ENCODE measurements at regions not wholly inside any gene's neighbourhood (a gene's known extent, or its start where the extent isn't known, plus 50 kb on each side); places are given as distances from the start of the nearest gene placed in this dataset.

DNA sequence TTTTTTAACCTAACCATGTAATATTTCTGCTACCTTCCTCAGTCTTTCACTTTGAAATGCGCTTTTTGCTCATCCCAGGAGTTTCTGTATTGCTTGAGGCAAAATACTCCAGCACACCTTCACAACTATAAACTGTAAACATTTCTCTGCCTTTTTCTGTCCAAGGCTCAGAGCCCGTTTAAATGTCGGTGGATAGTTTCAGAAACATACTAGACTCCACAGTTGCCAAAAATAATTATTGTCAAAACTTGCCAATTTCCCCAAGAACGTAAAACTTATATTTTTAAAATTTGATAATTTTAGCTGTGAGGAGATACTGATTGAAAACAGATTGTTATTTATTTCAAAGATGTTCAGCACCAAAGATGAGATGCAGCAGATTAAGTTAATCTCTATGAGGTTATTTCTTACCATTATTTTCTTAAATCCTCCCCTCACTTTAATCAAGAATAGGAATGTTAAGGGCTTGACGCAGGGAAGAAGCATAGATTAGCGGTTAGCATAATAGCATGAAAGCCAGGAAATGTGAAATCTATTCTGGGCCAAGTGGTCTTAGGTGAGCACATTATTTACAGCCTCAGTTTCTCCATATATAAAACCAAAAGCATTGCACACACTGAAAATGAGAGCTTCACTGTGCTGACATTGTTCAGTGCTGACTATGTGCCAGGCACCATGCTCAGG is 91.5 kb upstream of the ESRRG start:
- no peak for DNase-seq (ENCODE audit: low read depth)

DNA sequence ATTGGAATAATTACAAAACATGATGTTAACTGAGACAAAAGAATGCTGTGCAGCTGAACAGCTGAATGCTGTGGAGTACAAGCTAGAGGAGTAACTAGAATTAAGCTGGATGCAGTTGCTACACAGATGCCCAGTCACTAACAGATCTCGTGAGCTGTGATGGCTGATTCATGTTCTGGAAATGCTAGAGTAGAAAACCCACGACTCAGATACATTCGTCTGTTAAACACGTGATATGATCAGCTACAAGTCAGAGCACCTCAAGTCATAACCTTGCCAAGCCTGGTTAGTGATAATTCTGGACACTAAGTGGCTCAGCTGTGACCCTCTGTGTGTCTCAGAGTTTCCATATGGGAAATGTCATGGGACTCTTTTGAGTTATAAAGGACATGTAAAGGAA is 89.7 kb upstream of the ESRRG start:
- DNase-seq (ENCODE audit: low read depth): peak; percentile 1

DNA sequence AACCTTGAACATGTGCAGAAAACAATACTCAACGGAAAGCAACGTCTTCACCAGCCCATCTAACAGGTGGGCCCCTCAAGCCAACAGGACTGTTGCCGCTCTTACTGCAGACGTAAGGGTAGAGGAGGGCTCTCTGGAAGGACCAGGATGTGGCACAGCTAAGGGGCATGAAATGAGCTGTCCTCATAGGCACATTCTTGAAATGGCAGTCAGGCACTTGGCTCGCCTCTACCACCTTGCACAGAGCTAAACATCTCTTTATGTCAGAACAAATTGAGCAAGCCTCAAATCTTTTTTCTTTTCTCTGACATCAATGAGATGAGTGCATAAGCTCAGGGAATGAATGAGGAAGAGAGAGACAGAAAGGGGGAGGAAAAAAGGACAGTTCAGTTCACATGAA is 86.4 kb upstream of the ESRRG start:
- no peak for DNase-seq (ENCODE audit: low read depth)

DNA sequence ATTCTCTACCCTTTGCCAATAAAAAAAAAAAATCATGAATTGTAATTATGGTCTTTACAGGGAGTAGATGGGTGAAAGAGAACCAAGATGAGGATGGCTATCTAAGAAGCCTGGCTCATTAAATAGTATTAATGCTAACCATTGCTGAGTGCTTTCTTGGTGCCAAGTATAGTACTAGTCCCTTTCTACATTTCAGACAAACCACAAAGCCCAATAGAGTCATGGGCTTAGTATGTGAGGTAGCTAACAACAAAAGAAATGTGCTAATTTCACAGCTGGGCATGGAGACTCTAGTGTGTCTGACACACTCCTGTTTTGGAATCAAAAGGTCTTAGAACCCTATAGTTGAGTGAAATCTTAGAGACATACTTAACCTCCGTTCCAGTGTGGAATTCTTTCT is 84.5 kb upstream of the ESRRG start:
- DNase-seq (ENCODE audit: low read depth): no peak

DNA sequence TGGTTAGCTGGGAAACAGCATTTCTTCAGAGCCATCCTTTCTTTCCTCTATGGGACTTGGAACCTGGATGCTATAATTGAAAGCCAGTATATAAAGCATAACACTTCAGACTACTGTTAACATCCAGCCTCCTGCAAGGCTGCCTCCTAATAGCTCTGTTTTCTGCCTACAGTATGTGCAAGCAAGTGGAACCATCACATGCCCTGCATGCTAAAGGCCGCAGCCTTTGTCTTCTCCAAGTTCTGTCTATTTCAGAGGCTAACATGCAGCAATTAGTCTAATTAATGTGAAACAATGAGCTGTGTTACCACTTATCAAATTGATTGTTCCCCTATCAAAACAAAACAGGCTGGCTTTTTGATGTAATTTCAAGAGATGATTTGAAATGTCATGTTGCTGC is 82.7 kb upstream of the ESRRG start:
- DNase-seq (ENCODE audit: low read depth): no peak

DNA sequence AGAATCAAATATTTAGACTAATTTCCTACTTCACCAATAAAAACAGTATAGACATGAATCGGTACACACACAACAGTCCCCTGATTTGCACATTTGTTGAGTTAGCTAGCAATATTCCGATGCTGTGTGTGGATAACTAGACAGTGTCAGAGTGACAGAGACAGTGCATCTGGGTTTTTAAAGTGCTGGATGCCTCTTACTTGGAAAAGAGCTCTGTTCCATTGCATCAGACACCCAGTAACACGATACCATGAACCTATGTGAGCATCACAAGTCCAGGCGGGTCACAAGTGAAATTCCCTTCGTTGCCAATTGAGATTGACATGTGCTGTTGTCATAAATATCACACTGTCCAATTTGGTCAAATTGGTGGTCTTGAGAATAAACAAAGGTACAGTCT is 82.0 kb upstream of the ESRRG start:
- no peak for DNase-seq (ENCODE audit: low read depth)

DNA sequence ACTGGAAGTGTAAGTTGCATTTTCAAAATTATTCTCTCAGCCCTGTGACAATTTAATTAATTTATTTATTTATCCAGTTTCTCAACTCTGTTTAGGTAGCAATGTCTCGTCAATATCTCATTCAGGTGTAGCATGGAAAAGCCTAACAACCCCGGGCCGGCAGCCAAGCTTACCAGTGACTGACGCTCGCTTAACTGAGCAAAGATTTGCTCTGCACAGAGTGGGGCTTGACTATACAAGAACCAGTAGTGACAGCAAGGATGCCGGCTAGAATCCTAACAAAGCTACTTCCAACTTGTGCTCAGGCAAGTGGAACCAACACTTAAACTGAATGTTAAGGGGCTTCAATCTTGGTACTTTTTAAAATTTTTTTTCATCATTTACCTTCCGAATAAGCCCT is 80.9 kb upstream of the ESRRG start:
- DNase-seq (ENCODE audit: low read depth): no peak

DNA sequence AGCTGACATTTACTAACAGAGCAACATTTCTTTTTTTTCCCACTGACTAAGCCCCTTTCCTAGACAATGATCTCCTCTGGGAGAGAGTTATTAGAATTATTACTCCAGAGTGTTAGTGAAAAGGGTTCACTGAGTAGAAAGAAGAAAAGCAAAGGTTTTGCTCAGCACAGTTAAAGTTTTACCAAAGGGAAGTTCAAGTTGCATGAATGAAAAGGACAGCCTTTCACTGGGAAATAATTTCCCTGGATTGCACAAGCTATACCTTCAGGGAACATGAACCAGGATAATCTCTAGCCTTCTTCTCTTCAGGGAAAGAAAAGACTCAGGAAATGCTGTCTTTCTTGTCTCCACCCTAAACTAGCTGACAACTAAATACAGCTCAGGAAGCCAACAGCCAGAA is 71.4 kb upstream of the ESRRG start:
- no peak for DNase-seq (ENCODE audit: low read depth)

DNA sequence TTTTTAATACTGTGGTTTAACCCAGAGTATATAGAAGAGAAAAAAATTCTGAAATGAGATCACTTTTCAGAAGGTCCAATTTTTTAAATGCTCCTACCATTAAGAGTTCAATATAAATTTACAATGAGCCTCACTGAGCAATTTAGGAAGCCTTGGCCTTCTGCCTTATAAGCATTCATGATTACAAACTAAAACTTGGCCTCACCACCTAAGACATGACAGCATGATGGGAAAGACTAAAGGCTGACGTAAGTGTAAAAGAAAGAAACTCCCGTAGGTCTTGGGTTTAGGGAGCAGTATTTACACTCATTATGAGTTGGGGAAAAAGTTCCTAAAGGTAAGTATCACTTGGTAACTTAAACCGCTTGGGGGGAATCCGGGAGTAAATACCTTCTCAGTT is 70.7 kb upstream of the ESRRG start:
- DNase-seq (ENCODE audit: low read depth): no peak

DNA sequence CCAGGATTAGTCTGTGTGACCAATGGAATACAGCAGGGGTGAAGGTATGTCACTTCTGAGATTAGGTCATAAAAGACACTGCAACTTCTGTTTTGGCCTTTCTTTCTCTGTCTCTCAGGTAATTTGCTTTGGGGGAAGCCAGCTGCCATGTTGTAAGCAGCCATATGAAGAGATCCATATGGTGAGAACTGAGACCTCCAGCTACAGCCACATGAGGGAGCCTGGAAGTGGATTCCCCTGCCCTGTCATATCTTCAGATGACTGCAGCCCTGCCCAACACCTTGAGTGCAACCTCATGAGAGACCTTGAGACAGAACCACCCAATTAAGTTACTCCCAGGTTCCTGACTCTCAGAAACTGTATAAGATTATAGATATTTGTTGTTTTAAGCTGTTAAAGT is 70.1 kb upstream of the ESRRG start:
- DNase-seq (ENCODE audit: low read depth): no peak

DNA sequence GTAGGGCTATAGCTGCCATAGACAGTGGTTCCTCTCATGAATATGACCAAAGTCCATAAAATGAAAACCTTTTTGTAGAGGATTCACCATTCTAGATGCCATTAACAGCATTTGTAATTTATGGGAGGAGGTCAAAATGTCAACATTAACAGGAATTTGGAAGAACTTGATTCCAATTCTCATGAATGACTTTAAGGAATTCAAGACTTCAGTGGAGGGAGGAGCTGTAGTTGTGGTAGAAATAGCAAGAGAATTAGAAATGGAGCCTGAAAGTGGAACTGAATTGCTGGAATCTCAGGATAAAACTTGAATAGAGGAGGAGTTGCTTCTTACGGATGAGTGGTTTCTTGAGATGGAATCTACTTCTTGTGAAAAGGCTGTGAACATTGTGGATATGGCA is 65.4 kb upstream of the ESRRG start:
- DNase-seq (ENCODE audit: low read depth): no peak

DNA sequence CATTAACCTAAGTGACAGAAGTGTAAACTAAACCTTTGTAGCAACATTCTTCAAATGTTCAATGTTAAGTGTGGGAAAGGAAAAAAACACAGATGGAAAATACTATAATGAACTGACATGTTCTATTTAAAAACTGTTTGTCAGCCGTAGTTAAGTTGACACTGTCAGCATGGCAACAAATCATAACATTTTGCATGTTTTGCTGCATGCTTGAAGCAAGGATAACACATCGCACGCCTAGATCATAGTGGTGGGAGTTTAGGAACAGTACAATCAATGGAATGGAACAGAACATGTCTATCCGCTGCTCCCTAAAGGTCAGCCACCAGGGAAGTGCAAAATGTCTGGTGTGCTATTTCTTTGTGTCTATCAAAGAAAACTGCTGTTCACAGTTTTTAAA is 62.5 kb upstream of the ESRRG start:
- no peak for DNase-seq (ENCODE audit: low read depth)

DNA sequence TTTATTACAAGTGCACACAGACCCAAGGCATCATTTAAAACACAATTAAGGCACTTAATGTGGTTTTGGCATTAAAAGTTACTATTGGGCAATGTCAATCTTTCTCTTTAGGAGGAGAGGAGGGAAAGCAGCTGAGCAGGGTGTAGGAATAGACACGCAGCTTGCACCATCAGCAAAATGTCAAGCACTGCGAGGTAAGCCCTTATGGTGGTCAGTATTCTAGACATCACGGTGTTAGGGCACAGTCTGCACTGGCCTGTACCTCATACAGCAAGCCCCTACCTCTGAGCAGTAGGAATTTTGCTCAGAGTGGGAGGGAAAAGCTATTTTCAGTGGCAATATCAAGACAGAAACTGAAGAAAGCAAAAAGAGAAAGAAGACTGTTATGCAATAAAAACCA is 62.0 kb upstream of the ESRRG start:
- no peak for DNase-seq (ENCODE audit: low read depth)

DNA sequence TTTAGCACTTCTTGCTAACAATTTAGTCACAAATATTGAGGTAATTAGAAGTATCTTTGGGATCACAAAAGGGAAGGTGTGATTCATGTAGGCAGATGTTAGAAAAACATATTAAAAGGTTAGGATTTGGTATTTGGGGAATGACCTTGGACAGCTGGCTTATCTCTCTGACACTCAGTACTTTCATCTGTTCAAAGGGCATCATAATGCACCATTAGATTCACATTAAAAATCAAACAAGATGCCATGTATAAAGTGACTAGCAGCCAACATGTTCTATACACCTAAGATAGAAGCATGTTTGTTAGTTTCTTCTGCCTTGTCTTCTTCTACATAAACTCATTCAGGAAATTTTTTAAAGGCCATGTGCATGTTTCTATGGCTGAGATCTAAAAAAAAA is 56.5 kb upstream of the ESRRG start:
- DNase-seq (ENCODE audit: low read depth): no peak

DNA sequence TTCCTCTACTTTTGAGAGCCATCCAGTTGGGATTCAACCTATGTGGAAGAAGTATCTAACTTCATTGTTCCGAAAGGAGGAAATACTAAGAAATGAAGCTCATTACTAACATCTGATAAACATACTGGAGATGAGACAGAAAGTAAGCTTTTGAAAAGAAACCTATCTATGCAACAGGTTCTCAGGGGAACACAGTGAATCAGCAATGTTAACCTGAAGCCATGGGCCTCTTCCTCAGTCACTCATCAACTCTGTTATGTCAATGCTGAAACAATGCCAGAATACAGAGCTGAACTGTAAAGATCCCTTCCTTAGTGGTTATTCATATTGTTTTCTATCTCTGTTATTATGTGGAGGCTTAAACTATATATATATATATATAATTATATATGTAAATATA is 55.5 kb upstream of the ESRRG start:
- DNase-seq (ENCODE audit: low read depth): no peak

DNA sequence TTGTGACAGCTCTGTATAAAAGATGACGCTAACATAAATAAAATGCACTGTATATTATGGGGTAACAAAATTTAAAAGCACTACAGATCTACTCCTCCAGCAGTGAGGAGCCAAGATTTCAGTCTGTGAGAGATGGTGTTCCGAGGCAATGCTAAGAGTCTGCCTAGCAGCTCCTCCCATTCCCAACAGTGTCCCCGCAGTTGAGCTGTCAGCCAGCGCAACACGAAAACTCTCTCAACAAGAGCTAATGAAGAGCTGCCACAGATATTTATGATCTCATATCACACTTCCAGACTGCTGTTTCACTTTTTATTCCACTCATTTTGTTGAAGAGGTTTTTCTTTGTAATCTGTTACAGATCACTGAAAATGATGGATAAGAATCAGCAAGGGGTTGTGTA is 53.9 kb upstream of the ESRRG start:
- no peak for DNase-seq (ENCODE audit: low read depth)
